ENCODE measurements at regions not wholly inside any gene's neighbourhood (a gene's known extent, or its start where the extent isn't known, plus 50 kb on each side); places are given as distances from the start of the nearest gene placed in this dataset.

- no peaks in the 10 kb centered on the region for H3K36me3 ChIP-seq (ENCODE audit: control insufficient read depth, insufficient read depth, low read length)
- no peak for TF ChIP-seq CTCF (IDR thresholded peaks at IDR 0.05; ENCODE audit: insufficient read depth, low read length, severe bottlenecking)
- no peaks in the 10 kb centered on the region for H3K27me3 ChIP-seq (ENCODE audit: control insufficient read depth, insufficient read depth, low read length)
- no peak overlapping the region for H3K4me3 ChIP-seq (ENCODE audit: low read depth, low read length)
- peak; percentile 73 for DNase-seq (ENCODE audit: low read depth)
- FAIRE-seq, result peak; percentile 36
Measured at GRCh38 chr11:128156486-128156885, 430.9 kb downstream of the ETS1 start.

GRCh38 chr11:128155590-128155989, 431.8 kb downstream of the ETS1 start:
- TF ChIP-seq CTCF (IDR thresholded peaks at IDR 0.05; ENCODE audit: insufficient read depth, low read length, severe bottlenecking), result no peak
- Histone ChIP-seq H3K36me3 (ENCODE audit: control insufficient read depth, insufficient read depth, low read length) (no peaks in the 10 kb centered on the region), H3K4me3 (ENCODE audit: low read depth, low read length) (no peak overlapping the region), H3K27me3 (ENCODE audit: control insufficient read depth, insufficient read depth, low read length) (no peaks in the 10 kb centered on the region)
- DNase-seq (ENCODE audit: low read depth) (peak; percentile 60), FAIRE-seq (no peak)

GRCh38 chr11:128153697-128154048, 433.7 kb downstream of the ETS1 start:
- no peak for TF ChIP-seq CTCF (IDR thresholded peaks at IDR 0.05; ENCODE audit: insufficient read depth, low read length, severe bottlenecking)
- no peaks in the 10 kb centered on the region for H3K36me3 ChIP-seq (ENCODE audit: control insufficient read depth, insufficient read depth, low read length)
- FAIRE-seq (no peak), DNase-seq (ENCODE audit: low read depth) (no peak)
- H3K27me3 ChIP-seq (ENCODE audit: control insufficient read depth, insufficient read depth, low read length), result no peaks in the 10 kb centered on the region
- no peak overlapping the region for H3K4me3 ChIP-seq (ENCODE audit: low read depth, low read length)

- no peak for TF ChIP-seq CTCF (IDR thresholded peaks at IDR 0.05; ENCODE audit: insufficient read depth, low read length, severe bottlenecking)
- H3K4me3 ChIP-seq (ENCODE audit: low read depth, low read length), result no peak overlapping the region
- H3K36me3 ChIP-seq (ENCODE audit: control insufficient read depth, insufficient read depth, low read length), result no peaks in the 10 kb centered on the region
- H3K27me3 ChIP-seq (ENCODE audit: control insufficient read depth, insufficient read depth, low read length), result no peaks in the 10 kb centered on the region
- FAIRE-seq, result no peak
- DNase-seq (ENCODE audit: low read depth), result no peak
Measured at GRCh38 chr11:128152796-128153696, 434.3 kb downstream of the ETS1 start.

GRCh38 chr11:128151780-128152179, 435.6 kb downstream of the ETS1 start:
- TF ChIP-seq CTCF (IDR thresholded peaks at IDR 0.05; ENCODE audit: insufficient read depth, low read length, severe bottlenecking), result no peak
- no peak for DNase-seq (ENCODE audit: low read depth)
- no peak overlapping the region for H3K4me3 ChIP-seq (ENCODE audit: low read depth, low read length)
- no peak for FAIRE-seq
- no peaks in the 10 kb centered on the region for H3K36me3 ChIP-seq (ENCODE audit: control insufficient read depth, insufficient read depth, low read length)
- no peaks in the 10 kb centered on the region for H3K27me3 ChIP-seq (ENCODE audit: control insufficient read depth, insufficient read depth, low read length)

GRCh38 chr11:128151338-128151737, 436.0 kb downstream of the ETS1 start:
- Histone ChIP-seq H3K4me3 (ENCODE audit: low read depth, low read length) (no peak overlapping the region), H3K27me3 (ENCODE audit: control insufficient read depth, insufficient read depth, low read length) (no peaks in the 10 kb centered on the region), H3K36me3 (ENCODE audit: control insufficient read depth, insufficient read depth, low read length) (no peaks in the 10 kb centered on the region)
- DNase-seq (ENCODE audit: low read depth), result no peak
- no peak for TF ChIP-seq CTCF (IDR thresholded peaks at IDR 0.05; ENCODE audit: insufficient read depth, low read length, severe bottlenecking)
- no peak for FAIRE-seq

All from bronchial epithelial cell (primary cell).